ENCODE measurements at regions not wholly inside any gene's neighbourhood (a gene's known extent, or its start where the extent isn't known, plus 50 kb on each side); places are given as distances from the start of the nearest gene placed in this dataset.

DNA sequence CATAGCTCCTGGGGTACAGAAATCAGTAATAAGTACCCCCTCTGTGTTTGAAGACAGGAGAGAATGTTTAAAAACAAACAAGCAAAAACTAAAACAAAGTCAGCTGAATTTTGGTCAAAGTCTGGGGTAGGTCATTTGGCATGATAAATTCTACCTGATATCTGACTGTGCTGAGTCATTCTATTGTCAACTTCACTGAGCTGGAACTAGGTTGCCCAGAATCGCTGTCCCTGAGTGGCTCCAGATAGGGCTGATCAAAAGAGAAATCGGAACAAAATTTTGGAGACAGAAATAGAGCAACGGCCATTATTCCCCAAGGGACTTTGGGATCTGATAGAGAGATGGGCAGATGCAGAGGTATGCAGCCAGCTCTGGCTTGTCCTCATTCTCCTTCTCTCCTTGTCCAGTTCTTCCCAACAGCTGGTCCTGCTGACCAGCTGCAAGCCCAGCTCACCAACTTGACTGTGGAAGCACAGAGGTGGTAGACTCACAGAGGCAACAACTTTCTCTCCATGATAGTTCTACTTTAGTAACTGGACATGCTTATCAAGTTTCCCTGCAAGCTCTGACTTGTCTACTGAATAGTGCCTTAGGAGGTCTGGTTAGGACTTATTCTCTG is 57.3 kb upstream of the MYRIP start:
- Histone ChIP-seq H3K4me1 (ENCODE audit: control insufficient read depth in 1 of 2, insufficient read depth in 2 of 2, low read length in 2 of 2) (no peaks in the 10 kb centered on the region), H3K9me3 (ENCODE audit: control insufficient read depth in 1 of 2, insufficient read depth in 1 of 2, low read depth in 1 of 2, low read length in 2 of 2) (no peaks in the 10 kb centered on the region), H3K27ac (ENCODE audit: low read depth, low read length) (no peak overlapping the region), H2AFZ (ENCODE audit: low read depth, low read length, poor library complexity, severe bottlenecking) (no peak overlapping the region), H3K9me2 (ENCODE audit: insufficient read depth) (no peaks in the 10 kb centered on the region), H3K36me3 (ENCODE audit: control insufficient read depth in 1 of 2, insufficient read depth in 2 of 2, low read length in 2 of 2) (no peaks in the 10 kb centered on the region), H3K4me2 (ENCODE audit: low read length) (no peak overlapping the region), H3K79me2 (ENCODE audit: insufficient read depth, low read length) (no peaks in the 10 kb centered on the region), H3K9ac (ENCODE audit: low read length) (no peak overlapping the region), H4K20me1 (ENCODE audit: insufficient read depth) (no peaks in the 10 kb centered on the region), H3K4me3 (replicated peaks in 1 of 2; ENCODE audit: low read depth in 1 of 2, low read length in 2 of 2) (no peak overlapping the region), H3K27me3 (ENCODE audit: insufficient read depth, low read length) (no peaks in the 10 kb centered on the region)
- intact Hi-C loops (cut with micrococcal nuclease) = no loop called here
- ChIA-PET POLR2A (no interaction called here), RAD21 (ENCODE audit: low non-redundant PET in 1 of 2, low total read pairs in 2 of 2, uncharacterized antibody in 2 of 2, unreplicated experiment in 2 of 2) (no interaction called here), CTCF (no interaction called here)
- no peak for DNase-seq (ENCODE audit: low read depth, low spot score)
- no peak for TF ChIP-seq ZFX (IDR thresholded peaks at IDR 0.05)
- no peak for TF ChIP-seq ELF1 (IDR thresholded peaks at IDR 0.05; ENCODE audit: borderline replicate concordance, low read depth)
- no peak for TF ChIP-seq SIN3A (IDR thresholded peaks at IDR 0.05; ENCODE audit: low read depth)
- no peak for TF ChIP-seq POLR2A (IDR thresholded peaks at IDR 0.05; ENCODE audit: borderline replicate concordance, extremely low read depth, insufficient read depth, insufficient read length)
- BruUV-seq (replicated peaks) = no TSS peak
- ATAC-seq = no peak

DNA sequence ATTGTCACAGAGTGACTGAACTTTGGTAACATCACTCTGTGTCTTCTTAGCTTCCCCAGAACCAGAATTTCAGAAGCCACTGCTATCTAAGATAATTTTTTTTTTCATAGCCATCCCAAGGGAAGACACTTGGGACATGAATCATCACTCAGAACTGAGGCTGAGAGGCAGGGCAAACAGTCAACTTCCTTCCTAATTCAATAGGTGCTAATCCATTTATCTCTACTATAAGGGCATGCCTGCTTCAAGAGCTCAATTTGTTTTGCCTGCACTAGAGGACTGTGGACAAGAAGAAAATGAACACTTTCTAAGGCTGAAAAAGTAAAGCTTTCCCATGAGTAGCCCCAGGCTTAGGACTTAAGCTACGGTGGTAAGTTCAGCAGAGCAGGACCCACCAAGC is 56.7 kb upstream of the MYRIP start:
- no peaks in the 10 kb centered on the region for H3K79me2 ChIP-seq (ENCODE audit: insufficient read depth, low read length)
- no peak for TF ChIP-seq POLR2AphosphoS5 (IDR thresholded peaks at IDR 0.05; ENCODE audit: low read depth, low read length)
- no peak for TF ChIP-seq REST (IDR thresholded peaks at IDR 0.05; ENCODE audit: low read depth)
- TF ChIP-seq CTCF (IDR thresholded peaks at IDR 0.05 in 2 of 3, conservative IDR thresholded peaks at IDR 0.05 in 1 of 3; ENCODE audit: borderline replicate concordance in 1 of 3, insufficient read depth in 1 of 3, low read depth in 2 of 3, low read length in 2 of 3) = no peak
- TF ChIP-seq ZNF274 (IDR thresholded peaks at IDR 0.05; ENCODE audit: low read depth, low read length) = no peak
- TF ChIP-seq EZH2phosphoT487 (IDR thresholded peaks at IDR 0.05; ENCODE audit: borderline replicate concordance) = no peak
- no TSS peak for BruUV-seq (replicated peaks)
- ChIA-PET RAD21 (ENCODE audit: low non-redundant PET in 1 of 2, low total read pairs in 2 of 2, uncharacterized antibody in 2 of 2, unreplicated experiment in 2 of 2) (no interaction called here), POLR2A (no interaction called here), CTCF (no interaction called here)
- no peak overlapping the region for H3K27ac ChIP-seq (ENCODE audit: low read depth, low read length)
- ATAC-seq (no peak), DNase-seq (ENCODE audit: low read depth, low spot score) (no peak)
- H3K4me3 ChIP-seq (replicated peaks in 1 of 2; ENCODE audit: low read depth in 1 of 2, low read length in 2 of 2) = no peak overlapping the region
- intact Hi-C loops (cut with micrococcal nuclease) = no loop called here
- no peaks in the 10 kb centered on the region for H3K9me3 ChIP-seq (ENCODE audit: control insufficient read depth in 1 of 2, insufficient read depth in 1 of 2, low read depth in 1 of 2, low read length in 2 of 2)
- no peaks in the 10 kb centered on the region for H3K4me1 ChIP-seq (ENCODE audit: control insufficient read depth in 1 of 2, insufficient read depth in 2 of 2, low read length in 2 of 2)
- H3K9ac ChIP-seq (ENCODE audit: low read length) = no peak overlapping the region
- H2AFZ ChIP-seq (ENCODE audit: low read depth, low read length, poor library complexity, severe bottlenecking) = no peak overlapping the region
- no peaks in the 10 kb centered on the region for H3K27me3 ChIP-seq (ENCODE audit: insufficient read depth, low read length)
- no peaks in the 10 kb centered on the region for H3K36me3 ChIP-seq (ENCODE audit: control insufficient read depth in 1 of 2, insufficient read depth in 2 of 2, low read length in 2 of 2)
- H3K4me2 ChIP-seq (ENCODE audit: low read length) = no peak overlapping the region
- H4K20me1 ChIP-seq (ENCODE audit: insufficient read depth) = no peaks in the 10 kb centered on the region
- no peaks in the 10 kb centered on the region for H3K9me2 ChIP-seq (ENCODE audit: insufficient read depth)

Measured in HCT116 (cell line).